Keratinocyte (primary cell): ENCODE measurements at regions not wholly inside any gene's neighbourhood (a gene's known extent, or its start where the extent isn't known, plus 50 kb on each side); places are given as distances from the start of the nearest gene placed in this dataset.

Experiments used
- DNase-seq: peaks from one replicate; pipeline ENCODE4 v3.0.0-alpha.2; 2011; ENCODE audit warnings: low read depth, missing footprints, low spot score
- FAIRE-seq: peaks from 2 replicates; lab custom pipeline; 2011; peaks lifted over from hg19 to GRCh38; lab: Jason Lieb, UNC
- H2AFZ ChIP-seq: 2 replicates; pipeline ENCODE4 v1.6.0; 2012; ENCODE audit warnings: low read length, control low read depth, inconsistent platforms; ENCODE audit not compliant: control insufficient read depth
- H3K27ac ChIP-seq: 2 replicates; pipeline ENCODE4 v1.5.1; 2011; ENCODE audit warnings: low read length; ENCODE audit not compliant: control insufficient read depth, insufficient read depth
- H3K27me3 ChIP-seq: 3 replicates; pipeline ENCODE4 v1.6.0; 2011; ENCODE audit warnings: low read length; ENCODE audit not compliant: control insufficient read depth, insufficient read depth; ENCODE audit errors: extremely low read depth
- H3K36me3 ChIP-seq, 2 experiments: 2 replicates in 1 of 2; 3 replicates in 1 of 2; pipeline ENCODE4 v1.5.1; 2011; ENCODE audit warnings: low read length in 2 of 2, mild to moderate bottlenecking in 1 of 2; ENCODE audit not compliant: control insufficient read depth in 2 of 2, insufficient read depth in 2 of 2; ENCODE audit errors: extremely low read depth in 1 of 2
- H3K4me1 ChIP-seq: 3 replicates; pipeline ENCODE4 v1.5.1; 2011; ENCODE audit warnings: low read length; ENCODE audit not compliant: control insufficient read depth, insufficient read depth; ENCODE audit errors: extremely low read depth
- H3K4me2 ChIP-seq: 3 replicates; pipeline ENCODE4 v1.6.0; 2011; ENCODE audit warnings: low read depth, low read length; ENCODE audit not compliant: control insufficient read depth, insufficient read depth; ENCODE audit errors: extremely low read depth
- H3K4me3 ChIP-seq, 3 experiments: fragments of 200-600 bp in 1 of 3; sonication (generic) in 1 of 3; 2 replicates in 2 of 3; 3 replicates in 1 of 3; pipeline ENCODE4 v1.5.1; 2011 to 2016; ENCODE audit warnings: low read length in 3 of 3, mild to moderate bottlenecking in 3 of 3, control low read depth in 2 of 3, inconsistent platforms in 1 of 3, low read depth in 1 of 3, mixed read lengths in 1 of 3, mixed run types in 1 of 3, moderate library complexity in 1 of 3; ENCODE audit not compliant: control insufficient read depth in 2 of 3, insufficient read depth in 2 of 3; ENCODE audit errors: extremely low read depth in 1 of 3
- H3K79me2 ChIP-seq: 2 replicates; pipeline ENCODE4 v1.6.0; 2012; ENCODE audit warnings: low read length; ENCODE audit not compliant: control insufficient read depth, insufficient read depth
- H3K9ac ChIP-seq: 3 replicates; pipeline ENCODE4 v1.6.0; 2011; ENCODE audit warnings: low read length; ENCODE audit not compliant: control insufficient read depth, insufficient read depth; ENCODE audit errors: extremely low read depth
- H3K9me1 ChIP-seq: 3 replicates; pipeline ENCODE4 v1.6.0; 2011; ENCODE audit warnings: low read length; ENCODE audit not compliant: control insufficient read depth, insufficient read depth; ENCODE audit errors: extremely low read depth
- H3K9me3 ChIP-seq: 2 replicates; pipeline ENCODE4 v1.5.1; 2012; ENCODE audit warnings: low read depth, low read length; ENCODE audit not compliant: control insufficient read depth
- H4K20me1 ChIP-seq: 3 replicates; pipeline ENCODE4 v1.6.0; 2011; ENCODE audit warnings: low read length; ENCODE audit not compliant: control insufficient read depth, insufficient read depth; ENCODE audit errors: extremely low read depth
- EZH2 ChIP-seq: IDR thresholded peaks from one replicate; pipeline ENCODE4 v1.6.1; 2012; ENCODE audit warnings: inconsistent platforms, mild to moderate bottlenecking, low read length, moderate library complexity
- dilution Hi-C: fragments of 300-500 bp; cut with MboI; formaldehyde crosslinking; loops from one replicate; pipeline ENCODE4 v1.7.0; 2020; ENCODE audit warnings: low sequenced_read_pairs; ENCODE audit not compliant: extremely low pct_ligation_motif_present
- TF ChIP-seq, protein P1 (sequence below), 3 experiments: IDR thresholded peaks in 1 of 3; conservative IDR thresholded peaks in 1 of 3; optimal IDR thresholded peaks in 1 of 3; 2 replicates in 2 of 3; 3 replicates in 1 of 3; pipeline versions ENCODE3 to v1.5.1; 2011; ENCODE audit warnings: low read length in 3 of 3, mild to moderate bottlenecking in 3 of 3, moderate library complexity in 2 of 3, control low read depth in 1 of 3, inconsistent platforms in 1 of 3; ENCODE audit not compliant: insufficient read depth in 2 of 3; ENCODE audit errors: extremely low read depth in 1 of 3

DNA sequence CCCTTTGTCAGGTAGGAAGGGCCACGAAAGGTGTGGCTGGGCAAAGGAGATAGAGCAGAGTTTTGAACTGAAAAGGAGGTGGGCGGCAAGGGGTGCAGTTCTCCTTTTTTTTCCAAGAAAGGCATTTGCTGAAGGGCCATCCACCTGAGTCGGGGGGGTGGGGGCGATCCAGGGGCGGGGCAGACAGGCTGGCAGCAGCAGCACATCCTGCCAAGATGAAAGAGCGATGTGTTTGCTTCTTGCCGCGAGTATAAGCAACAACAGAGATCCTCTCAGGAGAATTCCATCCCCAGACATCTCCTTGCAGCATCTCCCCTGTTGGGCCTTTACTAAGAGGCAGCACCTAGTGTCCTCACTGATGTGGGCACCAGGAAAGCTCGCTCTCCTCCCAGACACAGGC is 516.5 kb downstream of the CD83 start:
- H3K27me3 ChIP-seq = no peaks in the 10 kb centered on the region
- no peaks in the 10 kb centered on the region for H4K20me1 ChIP-seq
- TF ChIP-seq, protein P1, sequence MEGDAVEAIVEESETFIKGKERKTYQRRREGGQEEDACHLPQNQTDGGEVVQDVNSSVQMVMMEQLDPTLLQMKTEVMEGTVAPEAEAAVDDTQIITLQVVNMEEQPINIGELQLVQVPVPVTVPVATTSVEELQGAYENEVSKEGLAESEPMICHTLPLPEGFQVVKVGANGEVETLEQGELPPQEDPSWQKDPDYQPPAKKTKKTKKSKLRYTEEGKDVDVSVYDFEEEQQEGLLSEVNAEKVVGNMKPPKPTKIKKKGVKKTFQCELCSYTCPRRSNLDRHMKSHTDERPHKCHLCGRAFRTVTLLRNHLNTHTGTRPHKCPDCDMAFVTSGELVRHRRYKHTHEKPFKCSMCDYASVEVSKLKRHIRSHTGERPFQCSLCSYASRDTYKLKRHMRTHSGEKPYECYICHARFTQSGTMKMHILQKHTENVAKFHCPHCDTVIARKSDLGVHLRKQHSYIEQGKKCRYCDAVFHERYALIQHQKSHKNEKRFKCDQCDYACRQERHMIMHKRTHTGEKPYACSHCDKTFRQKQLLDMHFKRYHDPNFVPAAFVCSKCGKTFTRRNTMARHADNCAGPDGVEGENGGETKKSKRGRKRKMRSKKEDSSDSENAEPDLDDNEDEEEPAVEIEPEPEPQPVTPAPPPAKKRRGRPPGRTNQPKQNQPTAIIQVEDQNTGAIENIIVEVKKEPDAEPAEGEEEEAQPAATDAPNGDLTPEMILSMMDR (optimal IDR thresholded peaks at IDR 0.05 in 1 of 3, IDR thresholded peaks at IDR 0.05 in 1 of 3, conservative IDR thresholded peaks at IDR 0.05 in 1 of 3; ENCODE audit: extremely low read depth in 1 of 3, insufficient read depth in 2 of 3, low read length in 3 of 3) = no peak
- TF ChIP-seq EZH2 = no peak
- H3K4me3 ChIP-seq = no peak overlapping the region
- dilution Hi-C loops = no loop called here
- DNase-seq (no peak), FAIRE-seq (no peak)
- no peaks in the 10 kb centered on the region for H3K79me2 ChIP-seq
- no peak overlapping the region for H3K9ac ChIP-seq
- no peaks in the 10 kb centered on the region for H3K36me3 ChIP-seq
- peaks cover 7% of the 10 kb centered on the region for H3K4me1 ChIP-seq
- H3K9me1 ChIP-seq = no peaks in the 10 kb centered on the region
- H2AFZ ChIP-seq = no peak overlapping the region
- no peak overlapping the region for H3K27ac ChIP-seq
- H3K9me3 ChIP-seq = no peaks in the 10 kb centered on the region
- H3K4me2 ChIP-seq = no peak overlapping the region

DNA sequence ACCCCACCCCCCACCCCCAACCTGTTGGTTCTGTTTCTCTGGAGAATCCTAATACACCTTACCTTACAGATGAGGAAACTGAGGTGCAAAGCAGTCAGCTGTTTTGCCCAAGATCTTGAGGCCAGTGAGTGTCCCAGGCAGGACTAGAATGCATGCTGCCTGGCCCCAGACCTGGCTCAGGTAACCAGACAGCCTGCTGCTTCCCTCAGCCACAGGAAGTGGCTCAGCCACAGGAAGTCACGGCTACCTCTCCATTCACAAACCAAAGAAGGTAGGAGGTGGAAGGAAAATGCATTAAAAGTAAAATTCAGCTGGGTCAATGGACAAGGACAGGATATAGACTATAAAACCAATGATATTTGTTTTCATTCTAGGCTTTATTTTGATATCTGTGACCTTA is 517.6 kb downstream of the CD83 start:
- TF ChIP-seq, protein P1 (optimal IDR thresholded peaks at IDR 0.05 in 1 of 3, IDR thresholded peaks at IDR 0.05 in 1 of 3, conservative IDR thresholded peaks at IDR 0.05 in 1 of 3; ENCODE audit: extremely low read depth in 1 of 3, insufficient read depth in 2 of 3, low read length in 3 of 3) = no peak
- TF ChIP-seq EZH2 = no peak
- no peak for DNase-seq
- dilution Hi-C loops = no loop called here

More for the DNA sequence above, 517.6 kb downstream of the CD83 start:
- Histone ChIP-seq H3K27me3 (no peaks in the 10 kb centered on the region), H3K9ac (no peak overlapping the region), H2AFZ (peak overlapping the region; percentile 34), H4K20me1 (no peaks in the 10 kb centered on the region), H3K9me3 (no peaks in the 10 kb centered on the region), H3K9me1 (no peaks in the 10 kb centered on the region), H3K4me3 (no peak overlapping the region), H3K36me3 (no peaks in the 10 kb centered on the region), H3K4me1 (peaks cover 9% of the 10 kb centered on the region), H3K4me2 (no peak overlapping the region), H3K79me2 (no peaks in the 10 kb centered on the region), H3K27ac (no peak overlapping the region)
- no peak for FAIRE-seq
